H1 (cell line): ENCODE measurements at regions not wholly inside any gene's neighbourhood (a gene's known extent, or its start where the extent isn't known, plus 50 kb on each side); places are given as distances from the start of the nearest gene placed in this dataset.

ENCODE experiments used
- CTCF ChIA-PET: fragments of 300-600 bp; sonication (Branson Sonifier 250); formaldehyde crosslinking; loops from one replicate; lab custom pipeline; 2021; ENCODE audit not compliant: partially characterized antibody; lab: Charles Lee
- POLR2A ChIA-PET: fragments of 300-600 bp; sonication (Branson Sonifier 250); formaldehyde crosslinking; loops from one replicate; lab custom pipeline; 2021; ENCODE audit warnings: inconsistent platforms; ENCODE audit not compliant: partially characterized antibody; lab: Charles Lee
- DNase-seq, 2 experiments: peaks; one replicate each; pipeline versions ENCODE4 v3.0.0 to v3.0.0-alpha.2; 2010 to 2022; ENCODE audit warnings: low spot score in 2 of 2, low read depth in 1 of 2, mixed read lengths in 1 of 2
- FAIRE-seq: peaks from 2 replicates; lab custom pipeline; 2011; peaks lifted over from hg19 to GRCh38; lab: Jason Lieb, UNC
- H2AFZ ChIP-seq: 2 replicates; pipeline ENCODE4 v1.8.1; 2012; ENCODE audit warnings: low read length, inconsistent platforms
- H2AK5ac ChIP-seq: 2 replicates; pipeline ENCODE4 v1.6.1; 2013; ENCODE audit warnings: low read depth, low read length
- H2BK120ac ChIP-seq: replicated peaks from 2 replicates; pipeline ENCODE3; 2013; ENCODE audit warnings: low read depth, low read length, inconsistent platforms
- H2BK12ac ChIP-seq: 2 replicates; pipeline ENCODE4 v1.6.1; 2013; ENCODE audit warnings: low read depth, low read length
- H2BK15ac ChIP-seq: 2 replicates; pipeline ENCODE4 v1.6.1; 2013; ENCODE audit warnings: low read length
- H2BK20ac ChIP-seq: 2 replicates; pipeline ENCODE4 v1.6.1; 2013; ENCODE audit warnings: low read length
- H2BK5ac ChIP-seq: 2 replicates; pipeline ENCODE4 v1.6.1; 2013; ENCODE audit warnings: low read depth, low read length
- H3K14ac ChIP-seq: 2 replicates; pipeline ENCODE4 v1.6.1; 2013; ENCODE audit warnings: inconsistent platforms; ENCODE audit not compliant: insufficient read length
- H3K18ac ChIP-seq: 2 replicates; pipeline ENCODE4 v1.6.1; 2013; ENCODE audit warnings: low read length; ENCODE audit errors: extremely low read depth
- H3K23ac ChIP-seq: 2 replicates; pipeline ENCODE4 v1.6.1; 2013; ENCODE audit warnings: inconsistent platforms; ENCODE audit not compliant: insufficient read length
- H3K23me2 ChIP-seq: 2 replicates; pipeline ENCODE4 v1.6.1; 2013; ENCODE audit warnings: low read depth, low read length
- H3K27ac ChIP-seq: 2 replicates; pipeline ENCODE4 v1.6.1; 2011; ENCODE audit warnings: low read depth, low read length, inconsistent platforms
- H3K27me3 ChIP-seq, 4 experiments: replicated peaks in 1 of 4; 1 replicate in 1 of 4; 2 replicates in 3 of 4; pipeline versions ENCODE4 v1.6.1 to v1.8.1; 2011 to 2013; ENCODE audit warnings: low read length in 3 of 4, mild to moderate bottlenecking in 3 of 4, inconsistent platforms in 2 of 4, mixed read lengths in 2 of 4, moderate library complexity in 1 of 4; ENCODE audit not compliant: control insufficient read depth in 3 of 4, insufficient read depth in 3 of 4; ENCODE audit errors: extremely low read depth in 1 of 4
- H3K36me3 ChIP-seq, 4 experiments: 2 replicates each; pipeline versions ENCODE4 v1.6.1 to v1.8.1; 2011 to 2013; ENCODE audit warnings: mild to moderate bottlenecking in 4 of 4, low read length in 3 of 4, moderate library complexity in 2 of 4, control low read depth in 1 of 4, inconsistent platforms in 1 of 4; ENCODE audit not compliant: insufficient read depth in 4 of 4, control insufficient read depth in 2 of 4
- H3K4ac ChIP-seq: replicated peaks from 2 replicates; pipeline ENCODE3; 2013; ENCODE audit warnings: low read length, low read depth, mixed read lengths, inconsistent platforms; ENCODE audit not compliant: insufficient read length
- H3K4me1 ChIP-seq, 4 experiments: replicated peaks in 1 of 4; 1 replicate in 1 of 4; 2 replicates in 3 of 4; pipeline versions ENCODE4 v1.6.1 to v1.8.1; 2011 to 2013; ENCODE audit warnings: low read length in 3 of 4, inconsistent platforms in 2 of 4, mixed read lengths in 1 of 4; ENCODE audit not compliant: insufficient read depth in 4 of 4, control insufficient read depth in 3 of 4
- H3K4me2 ChIP-seq, 2 experiments: 2 replicates each; pipeline versions ENCODE4 v1.6.1 to v1.8.1; 2011 to 2013; ENCODE audit warnings: low read depth in 2 of 2, low read length in 2 of 2, control low read depth in 1 of 2, inconsistent platforms in 1 of 2, mild to moderate bottlenecking in 1 of 2; ENCODE audit not compliant: insufficient read depth in 1 of 2
- H3K4me3 ChIP-seq, 4 experiments: fragments of 200-600, 300-600 bp in 1 of 4; sonication (generic), shearing (Covaris generic), sonication (Bioruptor Twin) in 1 of 4; 2 replicates each; pipeline versions ENCODE4 v1.5.1 to v1.8.1; 2011 to 2016; ENCODE audit warnings: low read length in 4 of 4, low read depth in 3 of 4, control low read depth in 2 of 4, inconsistent platforms in 2 of 4, mild to moderate bottlenecking in 2 of 4, mixed read lengths in 1 of 4, moderate library complexity in 1 of 4; ENCODE audit not compliant: insufficient read depth in 2 of 4; ENCODE audit errors: extremely low read depth in 1 of 4
- H3K56ac ChIP-seq: replicated peaks from 2 replicates; pipeline ENCODE3; 2013; ENCODE audit warnings: low read depth, mild to moderate bottlenecking, mixed read lengths, low read length, inconsistent platforms; ENCODE audit not compliant: insufficient read length
- H3K79me1 ChIP-seq: 2 replicates; pipeline ENCODE4 v1.6.1; 2013; ENCODE audit warnings: low read depth, low read length, control low read depth
- H3K79me2 ChIP-seq, 2 experiments: 2 replicates each; pipeline versions ENCODE4 v1.6.1 to v1.8.1; 2012 to 2013; ENCODE audit warnings: low read length in 2 of 2, mild to moderate bottlenecking in 2 of 2, inconsistent platforms in 1 of 2; ENCODE audit not compliant: insufficient read depth in 2 of 2, control insufficient read depth in 1 of 2
- H3K9ac ChIP-seq, 4 experiments: replicated peaks in 1 of 4; 1 replicate in 1 of 4; 2 replicates in 3 of 4; pipeline versions ENCODE4 v1.6.1 to v1.8.1; 2011 to 2013; ENCODE audit warnings: low read depth in 3 of 4, low read length in 3 of 4, control low read depth in 2 of 4, mild to moderate bottlenecking in 2 of 4, moderate library complexity in 2 of 4, inconsistent platforms in 1 of 4; ENCODE audit errors: extremely low read depth in 1 of 4
- H3K9me3 ChIP-seq, 2 experiments: 2 replicates each; pipeline versions ENCODE4 v1.6.1 to v1.8.1; 2012 to 2013; ENCODE audit warnings: mild to moderate bottlenecking in 2 of 2, moderate library complexity in 2 of 2, control low read depth in 1 of 2, inconsistent platforms in 1 of 2, low read depth in 1 of 2, low read length in 1 of 2, mixed read lengths in 1 of 2; ENCODE audit not compliant: insufficient read depth in 2 of 2
- H4K20me1 ChIP-seq, 2 experiments: replicated peaks in 1 of 2; 2 replicates each; pipeline versions ENCODE3 to v1.8.1; 2011 to 2013; ENCODE audit warnings: inconsistent platforms in 2 of 2, low read length in 2 of 2, mild to moderate bottlenecking in 1 of 2; ENCODE audit not compliant: insufficient read depth in 2 of 2, control insufficient read depth in 1 of 2
- H4K5ac ChIP-seq: 2 replicates; pipeline ENCODE4 v1.6.1; 2013; ENCODE audit warnings: low read length, low read depth, mixed read lengths, inconsistent platforms; ENCODE audit not compliant: insufficient read length
- H4K8ac ChIP-seq: 2 replicates; pipeline ENCODE4 v1.8.0; 2013; ENCODE audit warnings: mild to moderate bottlenecking, moderate library complexity, low read length, inconsistent platforms; ENCODE audit not compliant: insufficient read depth; ENCODE audit errors: extremely low read depth
- H4K91ac ChIP-seq: replicated peaks from 2 replicates; pipeline ENCODE3; 2013; ENCODE audit warnings: low read length, mixed read lengths, inconsistent platforms; ENCODE audit not compliant: insufficient read length
- BCL11A ChIP-seq, 2 experiments: IDR thresholded peaks; one replicate each; pipeline ENCODE4 v1.6.1; 2011; ENCODE audit warnings: low read depth in 2 of 2, low read length in 2 of 2, mild to moderate bottlenecking in 2 of 2
- CEBPB ChIP-seq: IDR thresholded peaks from 2 replicates; pipeline ENCODE4 v1.6.1; 2012; ENCODE audit warnings: low read depth, low read length
- CHD2 ChIP-seq: IDR thresholded peaks from 2 replicates; pipeline ENCODE4 v1.6.1; 2012; ENCODE audit warnings: low read length, improper control_type of control experiment
- CTBP2 ChIP-seq: IDR thresholded peaks from 2 replicates; pipeline ENCODE4 v1.7.0; 2011; ENCODE audit warnings: borderline replicate concordance, mild to moderate bottlenecking, moderate library complexity, mixed read lengths, low read length; ENCODE audit not compliant: insufficient read depth, insufficient read length
- E2F6 ChIP-seq: IDR thresholded peaks from 2 replicates; pipeline ENCODE4 v1.6.1; 2012; ENCODE audit warnings: inconsistent platforms
- GTF2F1 ChIP-seq: IDR thresholded peaks from 2 replicates; pipeline ENCODE4 v1.6.1; 2012; ENCODE audit warnings: low read depth, low read length, improper control_type of control experiment, borderline replicate concordance
- POLR2A ChIP-seq, 2 experiments: IDR thresholded peaks; 1 replicate in 1 of 2; 2 replicates in 1 of 2; pipeline ENCODE4 v1.6.1; 2011; ENCODE audit warnings: low read depth in 2 of 2, low read length in 2 of 2, mild to moderate bottlenecking in 2 of 2; ENCODE audit errors: control extremely low read depth in 1 of 2
- RBBP5 ChIP-seq: IDR thresholded peaks from 2 replicates; pipeline ENCODE4 v1.7.1; 2012; ENCODE audit warnings: low read depth, mild to moderate bottlenecking, inconsistent platforms, low read length, moderate library complexity, borderline replicate concordance
- RNF2 ChIP-seq: fragments of 200-900, 300-1000 bp; sonication (generic); IDR thresholded peaks from 2 replicates; pipeline ENCODE4 v1.7.1; 2016; ENCODE audit warnings: borderline replicate concordance, low read depth, mild to moderate bottlenecking, antibody characterized with exemption, low read length; ENCODE audit not compliant: poor library complexity, severe bottlenecking; ENCODE audit errors: missing control alignments
- TBP ChIP-seq: IDR thresholded peaks from 2 replicates; pipeline ENCODE4 v1.6.1; 2011; ENCODE audit warnings: low read depth, low read length, improper control_type of control experiment
- TCF12 ChIP-seq: IDR thresholded peaks from 2 replicates; pipeline ENCODE4 v1.6.1; 2011; ENCODE audit warnings: low read depth, mild to moderate bottlenecking, low read length
- TEAD4 ChIP-seq: IDR thresholded peaks from 2 replicates; pipeline ENCODE4 v1.6.1; 2012; ENCODE audit warnings: low read depth, low read length, inconsistent platforms, mixed read lengths
- WGBS, 2 experiments: shearing (Covaris generic) in 1 of 2; methylation state at CpG; one replicate each; pipeline versions ENCODE4 v1.1.6 to v1.1.7; 2013 to 2015; ENCODE audit warnings: low lambda C conversion rate in 2 of 2, mixed read lengths in 2 of 2, inconsistent platforms in 1 of 2, low coverage in 1 of 2, missing lambda C conversion rate in 1 of 2; ENCODE audit not compliant: insufficient replicate concordance in 2 of 2, insufficient coverage in 1 of 2, insufficient read length in 1 of 2; ENCODE audit errors: extremely low coverage in 1 of 2, missing lambda C conversion rate in 1 of 2; 5-methylcytosine and 5-hydroxymethylcytosine counted together
- TF ChIP-seq, protein P1 (sequence below): IDR thresholded peaks from 2 replicates; pipeline ENCODE4 v1.6.1; 2012; ENCODE audit warnings: inconsistent platforms

- no peak overlapping the region for H2BK5ac ChIP-seq
- no peak overlapping the region for H3K9ac ChIP-seq
- peaks cover 26 to 32% of the 10 kb centered on the region in 2 experiments for H3K9me3 ChIP-seq
- no peak overlapping the region for H3K4me3 ChIP-seq
- H2BK20ac ChIP-seq: no peak overlapping the region
- no peaks in the 10 kb centered on the region for H3K79me2 ChIP-seq
- no peak overlapping the region for H2AK5ac ChIP-seq
- H3K14ac ChIP-seq: no peak overlapping the region
- no peak overlapping the region for H2BK12ac ChIP-seq
- no peaks in the 10 kb centered on the region for H3K4me1 ChIP-seq
- no peak overlapping the region for H3K4me2 ChIP-seq
- no peaks in the 10 kb centered on the region for H3K27me3 ChIP-seq
- no peak overlapping the region for H3K23ac ChIP-seq
- FAIRE-seq: no peak
- no peak overlapping the region for H2BK120ac ChIP-seq
- no peak overlapping the region for H4K91ac ChIP-seq
- no peak overlapping the region for H4K5ac ChIP-seq
- H3K27ac ChIP-seq: no peak overlapping the region
- no peak overlapping the region for H3K4ac ChIP-seq
- H2AFZ ChIP-seq: no peak overlapping the region
- no peaks in the 10 kb centered on the region for H4K20me1 ChIP-seq
- no peaks in the 10 kb centered on the region for H3K36me3 ChIP-seq
- H3K79me1 ChIP-seq: no peaks in the 10 kb centered on the region
- H3K18ac ChIP-seq: no peak overlapping the region
- DNase-seq: no peak
- no peak overlapping the region for H2BK15ac ChIP-seq
- WGBS, 2 experiments: 90% methylated on average over 2 of the region's 2 CpGs; no CpG with 5 or more reads in 1 of the 2 experiments
- no peak overlapping the region for H3K56ac ChIP-seq
- no peak overlapping the region for H4K8ac ChIP-seq
- ChIA-PET CTCF (interaction anchor here (0.9 kb wide), 1 partner anchor 607 kb away, joined by 3 read pairs; no protein-coding TSS in a partner anchor), POLR2A (no interaction called here)
- H3K23me2 ChIP-seq: no peaks in the 10 kb centered on the region
- no peak for TF ChIP-seq GTF2F1
- TF ChIP-seq E2F6: no peak
- no peak for TF ChIP-seq POLR2A (IDR thresholded peaks at IDR 0.05; ENCODE audit: control extremely low read depth in 1 of 2, low read depth in 2 of 2, low read length in 2 of 2)
- TF ChIP-seq RBBP5: no peak
- TF ChIP-seq TBP: no peak
- TF ChIP-seq RNF2: no peak
- TF ChIP-seq TEAD4: no peak
- TF ChIP-seq CHD2: no peak
- TF ChIP-seq, protein P1, sequence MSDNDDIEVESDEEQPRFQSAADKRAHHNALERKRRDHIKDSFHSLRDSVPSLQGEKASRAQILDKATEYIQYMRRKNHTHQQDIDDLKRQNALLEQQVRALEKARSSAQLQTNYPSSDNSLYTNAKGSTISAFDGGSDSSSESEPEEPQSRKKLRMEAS: no peak
- TF ChIP-seq CEBPB: no peak
- TF ChIP-seq TCF12: no peak
- TF ChIP-seq BCL11A (IDR thresholded peaks at IDR 0.05; ENCODE audit: low read depth in 2 of 2, low read length in 2 of 2): no peak
- TF ChIP-seq CTBP2: no peak
Measured at GRCh38 chr5:104189909-104190308, 627.3 kb upstream of the NUDT12 start.
